ENCODE measurements at regions not wholly inside any gene's neighbourhood (a gene's known extent, or its start where the extent isn't known, plus 50 kb on each side); places are given as distances from the start of the nearest gene placed in this dataset.

GRCh38 chr4:152009031-152009670 lies 248.3 kb upstream of the GATB start:
- TF ChIP-seq POLR2AphosphoS5 (IDR thresholded peaks at IDR 0.05) (no peak), POLR2A (IDR thresholded peaks at IDR 0.05) (no peak), CTCF (IDR thresholded peaks at IDR 0.05) (no peak), EP300 (IDR thresholded peaks at IDR 0.05) (no peak)

Measured in upper lobe of left lung (tissue), 4 donors.